IMR-90 (cell line): ENCODE measurements at regions not wholly inside any gene's neighbourhood (a gene's known extent, or its start where the extent isn't known, plus 50 kb on each side); places are given as distances from the start of the nearest gene placed in this dataset.

Experiments used
- ATAC-seq: fragments of 200-7000 bp; cut with Tn5 transposase; 2 replicates; pipeline ENCODE4 v1.9.1; 2020; ENCODE audit warnings: low read depth, mild to moderate bottlenecking, moderate library complexity
- BruUV-seq: library from RNA; stranded (reverse); fragments of 400-500 nt; replicated peaks from 2 replicates; lab custom pipeline; 2021; lab: Mats Ljungman, UMichigan
- CTCF ChIA-PET: fragments of 300-600 bp; formaldehyde crosslinking; extraction: SDS; loops from one replicate; lab custom pipeline; 2021; ENCODE audit warnings: antibody characterized with exemption; lab: Yijun Ruan, JAX
- POLR2A ChIA-PET: fragments of 300-600 bp; sonication (Branson Sonifier 250); formaldehyde crosslinking; loops from one replicate; lab custom pipeline; 2022; ENCODE audit warnings: antibody characterized with exemption; ENCODE audit not compliant: unreplicated experiment; lab: Charles Lee
- DNase-seq: peaks from one replicate; pipeline ENCODE4 v3.0.0; 2013
- H2AFZ ChIP-seq: replicated peaks from 2 replicates; pipeline ENCODE3; 2013; ENCODE audit warnings: low read length, mild to moderate bottlenecking; ENCODE audit not compliant: poor library complexity
- H2AK5ac ChIP-seq: 2 replicates; pipeline ENCODE4 v1.6.1; 2013; ENCODE audit warnings: low read depth, low read length, inconsistent platforms
- H2AK9ac ChIP-seq: replicated peaks from 2 replicates; pipeline ENCODE3; 2013; ENCODE audit warnings: mild to moderate bottlenecking, low read depth, low read length, moderate library complexity; ENCODE audit not compliant: poor library complexity
- H2BK120ac ChIP-seq: 2 replicates; pipeline ENCODE4 v1.6.1; 2013; ENCODE audit warnings: low read depth, low read length, inconsistent platforms
- H2BK15ac ChIP-seq: 3 replicates; pipeline ENCODE4 v1.6.1; 2013; ENCODE audit warnings: low read depth, low read length, inconsistent platforms
- H2BK20ac ChIP-seq: 2 replicates; pipeline ENCODE4 v1.6.1; 2013; ENCODE audit warnings: low read depth, mild to moderate bottlenecking, inconsistent platforms, low read length, moderate library complexity
- H2BK5ac ChIP-seq: 2 replicates; pipeline ENCODE4 v1.6.1; 2013; ENCODE audit warnings: mild to moderate bottlenecking, low read depth, low read length, inconsistent platforms; ENCODE audit not compliant: poor library complexity, severe bottlenecking
- H3K14ac ChIP-seq: replicated peaks from 2 replicates; pipeline ENCODE4 v1.6.1; 2013; ENCODE audit warnings: low read depth, low read length, inconsistent platforms
- H3K18ac ChIP-seq: 2 replicates; pipeline ENCODE4 v1.6.1; 2013; ENCODE audit warnings: low read depth, low read length, control low read depth
- H3K23ac ChIP-seq: 2 replicates; pipeline ENCODE4 v1.6.1; 2013; ENCODE audit warnings: low read depth, low read length, inconsistent platforms
- H3K27ac ChIP-seq: 2 replicates; pipeline ENCODE4 v1.5.1; 2013; ENCODE audit warnings: mild to moderate bottlenecking, control low read depth, low read length; ENCODE audit not compliant: insufficient read depth
- H3K27me3 ChIP-seq: 2 replicates; pipeline ENCODE4 v1.6.1; 2013; ENCODE audit warnings: low read length; ENCODE audit not compliant: control insufficient read depth, insufficient read depth
- H3K36me3 ChIP-seq: 2 replicates; pipeline ENCODE4 v1.6.1; 2013; ENCODE audit warnings: low read length, mixed read lengths; ENCODE audit not compliant: control insufficient read depth, insufficient read depth
- H3K4ac ChIP-seq: 2 replicates; pipeline ENCODE4 v1.6.1; 2013; ENCODE audit warnings: low read depth, low read length, inconsistent platforms
- H3K4me1 ChIP-seq: 2 replicates; pipeline ENCODE4 v1.6.1; 2013; ENCODE audit warnings: low read length, mixed read lengths; ENCODE audit not compliant: control insufficient read depth, insufficient read depth
- H3K4me2 ChIP-seq: 2 replicates; pipeline ENCODE4 v1.6.1; 2013; ENCODE audit warnings: low read depth, mild to moderate bottlenecking, control low read depth, low read length, moderate library complexity
- H3K4me3 ChIP-seq: 2 replicates; pipeline ENCODE4 v1.5.1; 2013; ENCODE audit warnings: low read depth, mild to moderate bottlenecking, control low read depth, low read length, moderate library complexity; ENCODE audit not compliant: insufficient read depth
- H3K56ac ChIP-seq: 2 replicates; pipeline ENCODE4 v1.6.1; 2013; ENCODE audit warnings: low read length, inconsistent platforms; ENCODE audit not compliant: insufficient read depth; ENCODE audit errors: extremely low read depth
- H3K79me1 ChIP-seq, 2 experiments: 2 replicates each; pipeline ENCODE4 v1.6.1; 2013; ENCODE audit warnings: low read length in 2 of 2, inconsistent platforms in 1 of 2, low read depth in 1 of 2
- H3K9ac ChIP-seq: 2 replicates; pipeline ENCODE4 v1.6.1; 2013; ENCODE audit warnings: low read depth, low read length, control low read depth
- H3K9me1 ChIP-seq: 2 replicates; pipeline ENCODE4 v1.6.1; 2013; ENCODE audit warnings: low read length, inconsistent platforms; ENCODE audit not compliant: insufficient read depth
- H3K9me3 ChIP-seq: 2 replicates; pipeline ENCODE4 v1.6.1; 2013; ENCODE audit warnings: low read length; ENCODE audit not compliant: control insufficient read depth, insufficient read depth
- H4K20me1 ChIP-seq: 2 replicates; pipeline ENCODE4 v1.6.1; 2013; ENCODE audit warnings: low read length, inconsistent platforms; ENCODE audit not compliant: insufficient read depth
- H4K5ac ChIP-seq: 2 replicates; pipeline ENCODE4 v1.6.1; 2013; ENCODE audit warnings: mild to moderate bottlenecking, low read depth, low read length, control low read depth
- H4K8ac ChIP-seq, 2 experiments: 2 replicates each; pipeline ENCODE4 v1.6.1; 2013; ENCODE audit warnings: low read depth in 2 of 2, low read length in 2 of 2, control low read depth in 1 of 2, inconsistent platforms in 1 of 2
- H4K91ac ChIP-seq: 2 replicates; pipeline ENCODE4 v1.6.1; 2013; ENCODE audit warnings: low read depth, low read length, inconsistent platforms; ENCODE audit not compliant: insufficient read depth
- CTCF ChIP-seq: conservative IDR thresholded peaks from 2 replicates; pipeline ENCODE4 v1.5.1; 2012; ENCODE audit warnings: mild to moderate bottlenecking, low read depth, low read length, improper control_type of control experiment
- ELK1 ChIP-seq: fragments of 150-350 bp; IDR thresholded peaks from 2 replicates; pipeline ENCODE4 v1.6.1; 2016; ENCODE audit warnings: low read depth, mild to moderate bottlenecking, low read length, moderate library complexity, borderline replicate concordance
- MAZ ChIP-seq: IDR thresholded peaks from 2 replicates; pipeline ENCODE4 v1.6.1; 2012; ENCODE audit warnings: low read depth, mild to moderate bottlenecking, low read length, improper control_type of control experiment, moderate library complexity, borderline replicate concordance
- RCOR1 ChIP-seq: IDR thresholded peaks from 2 replicates; pipeline ENCODE4 v1.6.1; 2012; ENCODE audit warnings: mild to moderate bottlenecking, low read length, improper control_type of control experiment; ENCODE audit not compliant: insufficient replicate concordance
- RFX5 ChIP-seq: IDR thresholded peaks from 2 replicates; pipeline ENCODE4 v1.8.0; 2012; ENCODE audit warnings: low read depth, mild to moderate bottlenecking, low read length, moderate library complexity
- SMC3 ChIP-seq: fragments of 150-350 bp; IDR thresholded peaks from 2 replicates; pipeline ENCODE4 v1.6.1; 2016; ENCODE audit warnings: low read depth, mild to moderate bottlenecking, antibody characterized with exemption, low read length, moderate library complexity
- USF2 ChIP-seq: fragments of 150-350 bp; IDR thresholded peaks from 2 replicates; pipeline ENCODE4 v1.6.1; 2017; ENCODE audit warnings: mild to moderate bottlenecking, antibody characterized with exemption, low read length, low read depth
- WGBS, 2 experiments: methylation state at CpG; one replicate each; pipeline versions ENCODE4 v1.1.5 to v1.1.7; 2013; ENCODE audit warnings: missing lambda C conversion rate in 2 of 2; ENCODE audit not compliant: insufficient read length in 1 of 2; ENCODE audit errors: extremely low coverage in 2 of 2; 5-methylcytosine and 5-hydroxymethylcytosine counted together
- dilution Hi-C: fragments of 300-500 bp; cut with HindIII; formaldehyde crosslinking; loops from one replicate; pipeline ENCODE4 v1.14.3; 2018; ENCODE audit warnings: low sequenced_read_pairs; ENCODE audit not compliant: unreplicated experiment
- in situ Hi-C: fragments of 300-500 bp; cut with MboI; formaldehyde crosslinking; loops from 3 replicates; pipeline ENCODE4 v1.14.3; 2019; ENCODE audit warnings: low sequenced_read_pairs, inconsistent platforms, mixed read lengths
- intact Hi-C: fragments of 100-400 bp; cut with micrococcal nuclease; formaldehyde crosslinking; loops from 2 replicates; pipeline ENCODE4 v1.10.0; 2022

GRCh38 chr15:62986948-62987347 lies 55.6 kb upstream of the TPM1 start:
- no peak overlapping the region for H3K4me2 ChIP-seq
- H4K91ac ChIP-seq, result no peak overlapping the region
- in situ Hi-C loops (loop anchor here (5.0 kb wide), 1 partner anchor 50 kb away; no protein-coding TSS in a partner anchor), dilution Hi-C loops (no loop called here), intact Hi-C loops (no loop called here)
- no peak overlapping the region for H2BK5ac ChIP-seq
- H3K9ac ChIP-seq, result no peak overlapping the region
- ATAC-seq, result no peak
- no peak overlapping the region; the same call in 1 of the 2 replicates for H3K18ac ChIP-seq
- H2AFZ ChIP-seq, result no peak overlapping the region
- ChIA-PET POLR2A (no interaction called here), CTCF (no interaction called here)
- H3K56ac ChIP-seq, result no peak overlapping the region
- TF ChIP-seq USF2 (no peak), ELK1 (no peak), MAZ (no peak), SMC3 (no peak), CTCF (no peak), RFX5 (no peak), RCOR1 (no peak)
- no TSS peak for BruUV-seq
- no peak overlapping the region for H2AK9ac ChIP-seq
- 0 out of 2 replicates have a peak, but pooled peaks cover 3% of the 10 kb centered on the region for H3K9me1 ChIP-seq
- H3K4me1 ChIP-seq, result peaks cover 3% of the 10 kb centered on the region
- peak overlapping the region; percentile 16; the same call in 1 of the 2 replicates for H2AK5ac ChIP-seq
- WGBS, 2 experiments, result 94% methylated on average over 7 of the region's 7 CpGs; no CpG with 5 or more reads in 1 of the 2 experiments
- no peak overlapping the region for H2BK15ac ChIP-seq
- H2BK20ac ChIP-seq, result no peak overlapping the region
- H3K4me3 ChIP-seq, result no peak overlapping the region
- H4K5ac ChIP-seq, result no peak overlapping the region
- no peaks in the 10 kb centered on the region for H3K9me3 ChIP-seq
- H4K8ac ChIP-seq, result no peak overlapping the region
- no peak overlapping the region for H2BK120ac ChIP-seq
- H3K27ac ChIP-seq, result no peak overlapping the region
- H3K14ac ChIP-seq, result no peak overlapping the region
- no peaks in the 10 kb centered on the region for H3K27me3 ChIP-seq
- no peaks in the 10 kb centered on the region for H3K79me1 ChIP-seq
- no peak overlapping the region for H3K23ac ChIP-seq
- H3K36me3 ChIP-seq, result no peaks in the 10 kb centered on the region
- no peak for DNase-seq
- no peak overlapping the region for H3K4ac ChIP-seq
- H4K20me1 ChIP-seq, result no peaks in the 10 kb centered on the region
